ENCODE measurements at regions not wholly inside any gene's neighbourhood (a gene's known extent, or its start where the extent isn't known, plus 50 kb on each side); places are given as distances from the start of the nearest gene placed in this dataset.
A peak's percentile ranks its signal among the peaks of the same experiment; 100 is the strongest.

GRCh38 chr15:70200511-70201424 is 103.1 kb upstream of the TLE3 start:
- DNase-seq (ENCODE audit: low spot score): no peak

- no peak for DNase-seq (ENCODE audit: low spot score)
Observed at GRCh38 chr15:70199540-70200410, 102.1 kb upstream of the TLE3 start.

- no peak for DNase-seq (ENCODE audit: low spot score)
Observed at GRCh38 chr15:70199124-70199482, 101.4 kb upstream of the TLE3 start.

- no peak for DNase-seq (ENCODE audit: low spot score)
Observed at GRCh38 chr15:70198441-70199123, 100.9 kb upstream of the TLE3 start.

- DNase-seq (ENCODE audit: low spot score): peak; percentile 15
Observed at GRCh38 chr15:70197945-70198361, 100.2 kb upstream of the TLE3 start.

- no peak for DNase-seq (ENCODE audit: low spot score)
Observed at GRCh38 chr15:70197318-70197944, 99.7 kb upstream of the TLE3 start.

GRCh38 chr15:70196372-70197316 is 98.9 kb upstream of the TLE3 start:
- no peak for DNase-seq (ENCODE audit: low spot score)

- DNase-seq (ENCODE audit: low spot score): no peak
Observed at GRCh38 chr15:70195587-70196305, 98.0 kb upstream of the TLE3 start.

GRCh38 chr15:70195171-70195570 is 97.5 kb upstream of the TLE3 start:
- no peak for DNase-seq (ENCODE audit: low spot score)

- no peak for DNase-seq (ENCODE audit: low spot score)
Observed at GRCh38 chr15:70194266-70194665, 96.5 kb upstream of the TLE3 start.

GRCh38 chr15:70193734-70194133 is 96.0 kb upstream of the TLE3 start:
- DNase-seq (ENCODE audit: low spot score): no peak

GRCh38 chr15:70192490-70192889 is 94.8 kb upstream of the TLE3 start:
- no peak for DNase-seq (ENCODE audit: low spot score)

- DNase-seq (ENCODE audit: low spot score): no peak
Observed at GRCh38 chr15:70192041-70192440, 94.3 kb upstream of the TLE3 start.

- no peak for DNase-seq (ENCODE audit: low spot score)
Observed at GRCh38 chr15:70190965-70191364, 93.2 kb upstream of the TLE3 start.

GRCh38 chr15:70189826-70190695 is 92.3 kb upstream of the TLE3 start:
- no peak for DNase-seq (ENCODE audit: low spot score)

- no peak for DNase-seq (ENCODE audit: low spot score)
Observed at GRCh38 chr15:70188286-70188685, 90.6 kb upstream of the TLE3 start.

GRCh38 chr15:70187331-70187730 is 89.6 kb upstream of the TLE3 start:
- no peak for DNase-seq (ENCODE audit: low spot score)

- no peak for DNase-seq (ENCODE audit: low spot score)
Observed at GRCh38 chr15:70186152-70186551, 88.4 kb upstream of the TLE3 start.

- no peak for DNase-seq (ENCODE audit: low spot score)
Observed at GRCh38 chr15:70185251-70185711, 87.6 kb upstream of the TLE3 start.
